H1 (cell line): ENCODE measurements at regions not wholly inside any gene's neighbourhood (a gene's known extent, or its start where the extent isn't known, plus 50 kb on each side); places are given as distances from the start of the nearest gene placed in this dataset.

Experiments used
- CTCF ChIA-PET: fragments of 300-600 bp; sonication (Branson Sonifier 250); formaldehyde crosslinking; loops from one replicate; lab custom pipeline; 2021; ENCODE audit not compliant: partially characterized antibody; lab: Charles Lee
- POLR2A ChIA-PET: fragments of 300-600 bp; sonication (Branson Sonifier 250); formaldehyde crosslinking; loops from one replicate; lab custom pipeline; 2021; ENCODE audit warnings: inconsistent platforms; ENCODE audit not compliant: partially characterized antibody; lab: Charles Lee
- DNase-seq, 2 experiments: peaks; one replicate each; pipeline versions ENCODE4 v3.0.0 to v3.0.0-alpha.2; 2010 to 2022; ENCODE audit warnings: low spot score in 2 of 2, low read depth in 1 of 2, mixed read lengths in 1 of 2
- FAIRE-seq: peaks from 2 replicates; lab custom pipeline; 2011; peaks lifted over from hg19 to GRCh38; lab: Jason Lieb, UNC
- H2AFZ ChIP-seq: 2 replicates; pipeline ENCODE4 v1.8.1; 2012; ENCODE audit warnings: low read length, inconsistent platforms
- H2AK5ac ChIP-seq: 2 replicates; pipeline ENCODE4 v1.6.1; 2013; ENCODE audit warnings: low read depth, low read length
- H2BK120ac ChIP-seq: replicated peaks from 2 replicates; pipeline ENCODE3; 2013; ENCODE audit warnings: low read depth, low read length, inconsistent platforms
- H2BK12ac ChIP-seq: 2 replicates; pipeline ENCODE4 v1.6.1; 2013; ENCODE audit warnings: low read depth, low read length
- H2BK15ac ChIP-seq: 2 replicates; pipeline ENCODE4 v1.6.1; 2013; ENCODE audit warnings: low read length
- H2BK20ac ChIP-seq: 2 replicates; pipeline ENCODE4 v1.6.1; 2013; ENCODE audit warnings: low read length
- H2BK5ac ChIP-seq: 2 replicates; pipeline ENCODE4 v1.6.1; 2013; ENCODE audit warnings: low read depth, low read length
- H3K14ac ChIP-seq: 2 replicates; pipeline ENCODE4 v1.6.1; 2013; ENCODE audit warnings: inconsistent platforms; ENCODE audit not compliant: insufficient read length
- H3K18ac ChIP-seq: 2 replicates; pipeline ENCODE4 v1.6.1; 2013; ENCODE audit warnings: low read length; ENCODE audit errors: extremely low read depth
- H3K23ac ChIP-seq: 2 replicates; pipeline ENCODE4 v1.6.1; 2013; ENCODE audit warnings: inconsistent platforms; ENCODE audit not compliant: insufficient read length
- H3K23me2 ChIP-seq: 2 replicates; pipeline ENCODE4 v1.6.1; 2013; ENCODE audit warnings: low read depth, low read length
- H3K27ac ChIP-seq: 2 replicates; pipeline ENCODE4 v1.6.1; 2011; ENCODE audit warnings: low read depth, low read length, inconsistent platforms
- H3K27me3 ChIP-seq, 4 experiments: replicated peaks in 1 of 4; 1 replicate in 1 of 4; 2 replicates in 3 of 4; pipeline versions ENCODE4 v1.6.1 to v1.8.1; 2011 to 2013; ENCODE audit warnings: low read length in 3 of 4, mild to moderate bottlenecking in 3 of 4, inconsistent platforms in 2 of 4, mixed read lengths in 2 of 4, moderate library complexity in 1 of 4; ENCODE audit not compliant: control insufficient read depth in 3 of 4, insufficient read depth in 3 of 4; ENCODE audit errors: extremely low read depth in 1 of 4
- H3K36me3 ChIP-seq, 4 experiments: 2 replicates each; pipeline versions ENCODE4 v1.6.1 to v1.8.1; 2011 to 2013; ENCODE audit warnings: mild to moderate bottlenecking in 4 of 4, low read length in 3 of 4, moderate library complexity in 2 of 4, control low read depth in 1 of 4, inconsistent platforms in 1 of 4; ENCODE audit not compliant: insufficient read depth in 4 of 4, control insufficient read depth in 2 of 4
- H3K4ac ChIP-seq: replicated peaks from 2 replicates; pipeline ENCODE3; 2013; ENCODE audit warnings: low read length, low read depth, mixed read lengths, inconsistent platforms; ENCODE audit not compliant: insufficient read length
- H3K4me1 ChIP-seq, 4 experiments: replicated peaks in 1 of 4; 1 replicate in 1 of 4; 2 replicates in 3 of 4; pipeline versions ENCODE4 v1.6.1 to v1.8.1; 2011 to 2013; ENCODE audit warnings: low read length in 3 of 4, inconsistent platforms in 2 of 4, mixed read lengths in 1 of 4; ENCODE audit not compliant: insufficient read depth in 4 of 4, control insufficient read depth in 3 of 4
- H3K4me2 ChIP-seq, 2 experiments: 2 replicates each; pipeline versions ENCODE4 v1.6.1 to v1.8.1; 2011 to 2013; ENCODE audit warnings: low read depth in 2 of 2, low read length in 2 of 2, control low read depth in 1 of 2, inconsistent platforms in 1 of 2, mild to moderate bottlenecking in 1 of 2; ENCODE audit not compliant: insufficient read depth in 1 of 2
- H3K4me3 ChIP-seq, 4 experiments: fragments of 200-600, 300-600 bp in 1 of 4; sonication (generic), shearing (Covaris generic), sonication (Bioruptor Twin) in 1 of 4; 2 replicates each; pipeline versions ENCODE4 v1.5.1 to v1.8.1; 2011 to 2016; ENCODE audit warnings: low read length in 4 of 4, low read depth in 3 of 4, control low read depth in 2 of 4, inconsistent platforms in 2 of 4, mild to moderate bottlenecking in 2 of 4, mixed read lengths in 1 of 4, moderate library complexity in 1 of 4; ENCODE audit not compliant: insufficient read depth in 2 of 4; ENCODE audit errors: extremely low read depth in 1 of 4
- H3K56ac ChIP-seq: replicated peaks from 2 replicates; pipeline ENCODE3; 2013; ENCODE audit warnings: low read depth, mild to moderate bottlenecking, mixed read lengths, low read length, inconsistent platforms; ENCODE audit not compliant: insufficient read length
- H3K79me1 ChIP-seq: 2 replicates; pipeline ENCODE4 v1.6.1; 2013; ENCODE audit warnings: low read depth, low read length, control low read depth
- H3K79me2 ChIP-seq, 2 experiments: 2 replicates each; pipeline versions ENCODE4 v1.6.1 to v1.8.1; 2012 to 2013; ENCODE audit warnings: low read length in 2 of 2, mild to moderate bottlenecking in 2 of 2, inconsistent platforms in 1 of 2; ENCODE audit not compliant: insufficient read depth in 2 of 2, control insufficient read depth in 1 of 2
- H3K9ac ChIP-seq, 4 experiments: replicated peaks in 1 of 4; 1 replicate in 1 of 4; 2 replicates in 3 of 4; pipeline versions ENCODE4 v1.6.1 to v1.8.1; 2011 to 2013; ENCODE audit warnings: low read depth in 3 of 4, low read length in 3 of 4, control low read depth in 2 of 4, mild to moderate bottlenecking in 2 of 4, moderate library complexity in 2 of 4, inconsistent platforms in 1 of 4; ENCODE audit errors: extremely low read depth in 1 of 4
- H3K9me3 ChIP-seq, 2 experiments: 2 replicates each; pipeline versions ENCODE4 v1.6.1 to v1.8.1; 2012 to 2013; ENCODE audit warnings: mild to moderate bottlenecking in 2 of 2, moderate library complexity in 2 of 2, control low read depth in 1 of 2, inconsistent platforms in 1 of 2, low read depth in 1 of 2, low read length in 1 of 2, mixed read lengths in 1 of 2; ENCODE audit not compliant: insufficient read depth in 2 of 2
- H4K20me1 ChIP-seq, 2 experiments: replicated peaks in 1 of 2; 2 replicates each; pipeline versions ENCODE3 to v1.8.1; 2011 to 2013; ENCODE audit warnings: inconsistent platforms in 2 of 2, low read length in 2 of 2, mild to moderate bottlenecking in 1 of 2; ENCODE audit not compliant: insufficient read depth in 2 of 2, control insufficient read depth in 1 of 2
- H4K5ac ChIP-seq: 2 replicates; pipeline ENCODE4 v1.6.1; 2013; ENCODE audit warnings: low read length, low read depth, mixed read lengths, inconsistent platforms; ENCODE audit not compliant: insufficient read length
- H4K8ac ChIP-seq: 2 replicates; pipeline ENCODE4 v1.8.0; 2013; ENCODE audit warnings: mild to moderate bottlenecking, moderate library complexity, low read length, inconsistent platforms; ENCODE audit not compliant: insufficient read depth; ENCODE audit errors: extremely low read depth
- H4K91ac ChIP-seq: replicated peaks from 2 replicates; pipeline ENCODE3; 2013; ENCODE audit warnings: low read length, mixed read lengths, inconsistent platforms; ENCODE audit not compliant: insufficient read length
- RXRA ChIP-seq: IDR thresholded peaks from 2 replicates; pipeline ENCODE4 v1.6.1; 2011; ENCODE audit warnings: low read depth, mild to moderate bottlenecking, low read length, moderate library complexity; ENCODE audit not compliant: insufficient read depth
- WGBS, 2 experiments: shearing (Covaris generic) in 1 of 2; methylation state at CpG; one replicate each; pipeline versions ENCODE4 v1.1.6 to v1.1.7; 2013 to 2015; ENCODE audit warnings: low lambda C conversion rate in 2 of 2, mixed read lengths in 2 of 2, inconsistent platforms in 1 of 2, low coverage in 1 of 2, missing lambda C conversion rate in 1 of 2; ENCODE audit not compliant: insufficient replicate concordance in 2 of 2, insufficient coverage in 1 of 2, insufficient read length in 1 of 2; ENCODE audit errors: extremely low coverage in 1 of 2, missing lambda C conversion rate in 1 of 2; 5-methylcytosine and 5-hydroxymethylcytosine counted together

DNA sequence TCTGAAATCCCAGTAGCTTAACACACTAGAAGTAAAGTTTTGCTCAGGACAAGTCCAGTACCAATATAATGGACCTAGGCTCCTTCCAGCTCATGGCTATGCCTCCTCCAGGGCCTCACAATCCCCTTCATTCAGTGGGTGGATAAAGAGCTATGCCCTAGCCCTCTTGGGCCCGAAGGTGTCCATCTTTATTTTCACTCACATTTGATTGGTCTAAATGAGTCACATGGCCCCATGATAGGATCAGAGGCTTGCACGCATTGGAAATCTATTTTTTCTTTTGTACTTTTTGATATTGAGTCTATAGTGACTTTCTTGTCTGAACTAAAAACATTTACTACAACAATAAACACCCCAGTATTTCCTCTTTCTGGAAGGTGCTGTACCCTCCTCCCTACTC, 202.6 kb upstream of the CTBP2 start:
- Histone ChIP-seq H3K36me3 (no peaks in the 10 kb centered on the region), H3K27me3 (no peaks in the 10 kb centered on the region), H3K4me2 (no peak overlapping the region), H3K9me3 (peaks cover 0 to 1% of the 10 kb centered on the region in 2 experiments; a peak in 1 of 4 replicates), H4K91ac (no peak overlapping the region), H2BK120ac (no peak overlapping the region), H2BK15ac (no peak overlapping the region), H3K56ac (no peak overlapping the region), H3K4me1 (no peaks in the 10 kb centered on the region), H3K9ac (no peak overlapping the region), H4K5ac (no peak overlapping the region), H4K8ac (no peak overlapping the region), H3K79me2 (no peaks in the 10 kb centered on the region), H3K4me3 (no peak overlapping the region), H3K14ac (no peak overlapping the region), H3K23me2 (no peaks in the 10 kb centered on the region), H3K27ac (no peak overlapping the region), H2AFZ (no peak overlapping the region), H2BK5ac (no peak overlapping the region), H2BK12ac (no peak overlapping the region), H2BK20ac (no peak overlapping the region), H2AK5ac (no peak overlapping the region), H4K20me1 (no peaks in the 10 kb centered on the region), H3K79me1 (no peaks in the 10 kb centered on the region), H3K18ac (no peak overlapping the region), H3K4ac (no peak overlapping the region), H3K23ac (no peak overlapping the region)
- WGBS, 2 experiments = 94% methylated on average over 2 of the region's 2 CpGs; no CpG with 5 or more reads in 1 of the 2 experiments
- DNase-seq = no peak
- TF ChIP-seq RXRA = no peak
- CTCF ChIA-PET = interaction anchor here (0.6 to 1.6 kb wide), 5 partner anchors 8 to 185 kb away, joined by 3 read pairs; no protein-coding TSS in a partner anchor
- POLR2A ChIA-PET = no interaction called here
- FAIRE-seq = no peak
